ENCODE measurements at regions not wholly inside any gene's neighbourhood (a gene's known extent, or its start where the extent isn't known, plus 50 kb on each side); places are given as distances from the start of the nearest gene placed in this dataset.

GRCh38 chr7:16970732-16971482 lies 89.1 kb upstream of the AGR3 start:
- no peak overlapping the region for H3K4me2 ChIP-seq (ENCODE audit: insufficient read depth in 1 of 2, low read depth in 2 of 2, low read length in 2 of 2)
- no peak for TF ChIP-seq JUN (IDR thresholded peaks at IDR 0.05; ENCODE audit: low read depth, low read length)
- no peak for TF ChIP-seq ASH2L (IDR thresholded peaks at IDR 0.05; ENCODE audit: low read length)
- TF ChIP-seq RXRA (IDR thresholded peaks at IDR 0.05; ENCODE audit: insufficient read depth, low read depth, low read length) = no peak
- TF ChIP-seq TAF7 (optimal IDR thresholded peaks at IDR 0.05; ENCODE audit: borderline replicate concordance, low read depth, low read length) = no peak
- TF ChIP-seq SIRT6 (IDR thresholded peaks at IDR 0.05; ENCODE audit: low read length) = no peak
- no peak for TF ChIP-seq ZNF274 (IDR thresholded peaks at IDR 0.05; ENCODE audit: borderline replicate concordance, extremely low read depth, low read length)
- no peak for TF ChIP-seq E2F6 (IDR thresholded peaks at IDR 0.05)
- no peak for TF ChIP-seq SP4 (IDR thresholded peaks at IDR 0.05; ENCODE audit: low read length)
- no peak for TF ChIP-seq CREB1 (IDR thresholded peaks at IDR 0.05)
- TF ChIP-seq TEAD4 (IDR thresholded peaks at IDR 0.05; ENCODE audit: low read depth, low read length) = no peak
- TF ChIP-seq CBX8 (IDR thresholded peaks at IDR 0.05; ENCODE audit: borderline replicate concordance, low read depth, low read length) = no peak

More at GRCh38 chr7:16970732-16971482, 89.1 kb upstream of the AGR3 start:
- H2BK5ac ChIP-seq (ENCODE audit: low read depth, low read length) = no peak overlapping the region
- no peak overlapping the region for H3K9ac ChIP-seq (replicated peaks in 1 of 4; ENCODE audit: extremely low read depth in 1 of 4, low read depth in 3 of 4, low read length in 3 of 4)
- no peak overlapping the region for H3K23ac ChIP-seq (ENCODE audit: insufficient read length)
- H2BK15ac ChIP-seq (ENCODE audit: low read length) = no peak overlapping the region
- no peaks in the 10 kb centered on the region for H3K36me3 ChIP-seq (ENCODE audit: control insufficient read depth in 2 of 4, insufficient read depth in 4 of 4, low read length in 3 of 4)
- ChIA-PET CTCF (ENCODE audit: partially characterized antibody) (no interaction called here), POLR2A (ENCODE audit: partially characterized antibody) (no interaction called here)
- DNase-seq (ENCODE audit: low read depth in 1 of 2, low spot score in 2 of 2) (no peak), FAIRE-seq (no peak)
- H3K18ac ChIP-seq (ENCODE audit: extremely low read depth, low read length) = no peak overlapping the region
- no peak overlapping the region for H4K8ac ChIP-seq (ENCODE audit: extremely low read depth, insufficient read depth, low read length)
- no peak overlapping the region for H2AK5ac ChIP-seq (ENCODE audit: low read depth, low read length)
- no peak overlapping the region for H4K5ac ChIP-seq (ENCODE audit: insufficient read length, low read depth, low read length)
- no peak overlapping the region for H4K91ac ChIP-seq (replicated peaks; ENCODE audit: insufficient read length, low read length)
- H3K27ac ChIP-seq (ENCODE audit: low read depth, low read length) = no peak overlapping the region
- 86% methylated on average over 9 of the region's 9 CpGs; no CpG with 5 or more reads in 1 of the 2 experiments for WGBS, 2 experiments (ENCODE audit: extremely low coverage in 1 of 2, insufficient coverage in 1 of 2, insufficient read length in 1 of 2, insufficient replicate concordance in 2 of 2, low coverage in 1 of 2, low lambda C conversion rate in 2 of 2, missing lambda C conversion rate in 1 of 2)
- no peak overlapping the region for H3K4ac ChIP-seq (replicated peaks; ENCODE audit: insufficient read length, low read depth, low read length)
- H2AFZ ChIP-seq (ENCODE audit: low read length) = no peak overlapping the region
- no peak overlapping the region for H2BK12ac ChIP-seq (ENCODE audit: low read depth, low read length)
- H3K79me1 ChIP-seq (ENCODE audit: low read depth, low read length) = no peaks in the 10 kb centered on the region
- H3K4me3 ChIP-seq (ENCODE audit: extremely low read depth in 1 of 4, insufficient read depth in 2 of 4, low read depth in 3 of 4, low read length in 4 of 4) = no peak overlapping the region
- H3K23me2 ChIP-seq (ENCODE audit: low read depth, low read length) = no peaks in the 10 kb centered on the region
- H4K20me1 ChIP-seq (replicated peaks in 1 of 2; ENCODE audit: control insufficient read depth in 1 of 2, insufficient read depth in 2 of 2, low read length in 2 of 2) = no peaks in the 10 kb centered on the region
- peaks cover 0 to 2% (median 0%) of the 10 kb centered on the region in 4 experiments; a peak in 1 of 7 replicates for H3K4me1 ChIP-seq (replicated peaks in 1 of 4; ENCODE audit: control insufficient read depth in 3 of 4, insufficient read depth in 4 of 4, low read length in 3 of 4)
- H3K79me2 ChIP-seq (ENCODE audit: control insufficient read depth in 1 of 2, insufficient read depth in 2 of 2, low read length in 2 of 2) = no peaks in the 10 kb centered on the region
- H2BK20ac ChIP-seq (ENCODE audit: low read length) = no peak overlapping the region
- 0 out of 4 replicates have a peak, but pooled peaks cover under 1% of the 10 kb centered on the region in 2 experiments for H3K9me3 ChIP-seq (ENCODE audit: insufficient read depth in 2 of 2, low read depth in 1 of 2, low read length in 1 of 2)
- H3K27me3 ChIP-seq (replicated peaks in 1 of 4; ENCODE audit: control insufficient read depth in 3 of 4, extremely low read depth in 1 of 4, insufficient read depth in 3 of 4, low read length in 3 of 4) = no peaks in the 10 kb centered on the region
- no peak overlapping the region for H2BK120ac ChIP-seq (replicated peaks; ENCODE audit: low read depth, low read length)
- no peak overlapping the region for H3K56ac ChIP-seq (replicated peaks; ENCODE audit: insufficient read length, low read depth, low read length)
- no peak overlapping the region for H3K14ac ChIP-seq (ENCODE audit: insufficient read length)
